ENCODE measurements at regions not wholly inside any gene's neighbourhood (a gene's known extent, or its start where the extent isn't known, plus 50 kb on each side); places are given as distances from the start of the nearest gene placed in this dataset.

- TF ChIP-seq EZH2 (IDR thresholded peaks at IDR 0.05; ENCODE audit: insufficient read depth, poor library complexity, severe bottlenecking) (no peak), EZH2phosphoT487 (IDR thresholded peaks at IDR 0.05; ENCODE audit: insufficient read depth, low read depth) (no peak)
Observed at GRCh38 chr18:78420116-78420515, 559.5 kb upstream of the SALL3 start.
